GM18520 (cell line): ENCODE measurements at regions not wholly inside any gene's neighbourhood (a gene's known extent, or its start where the extent isn't known, plus 50 kb on each side); places are given as distances from the start of the nearest gene placed in this dataset.
A peak's percentile ranks its signal among the peaks of the same experiment; 100 is the strongest.

Source experiments
- ATAC-seq: cut with Tn5 transposase; IDR thresholded peaks from one replicate; pipeline ENCODE4 v1.9.1; 2021; ENCODE audit not compliant: unreplicated experiment

GRCh38 chr5:8945972-8946371, 599.9 kb downstream of the SEMA5A start:
- ATAC-seq = no peak

- ATAC-seq = peak; percentile 76
These were observed 596.0 kb downstream of the SEMA5A start for GRCh38 chr5:8949908-8950307.

DNA sequence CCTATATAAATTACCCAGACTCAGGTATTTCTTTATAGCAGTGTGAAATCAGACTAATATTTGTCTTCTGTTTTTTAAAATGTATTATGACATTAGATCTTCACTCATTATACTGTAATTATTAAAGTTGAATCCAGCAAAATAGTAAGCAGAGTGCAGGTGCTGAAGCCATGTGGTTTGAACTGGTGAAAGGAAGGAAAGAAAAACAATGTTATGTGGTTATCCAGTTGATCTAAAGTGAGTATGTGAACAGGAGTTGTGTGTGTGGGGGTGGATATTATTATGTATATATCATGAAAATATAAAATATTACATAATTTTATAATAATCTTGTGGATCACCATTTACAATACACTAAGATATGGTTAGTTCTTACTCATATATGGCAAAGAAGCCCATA, 593.7 kb downstream of the SEMA5A start:
- no peak for ATAC-seq

- ATAC-seq = no peak
These were observed 592.9 kb downstream of the SEMA5A start for GRCh38 chr5:8953016-8953415.

DNA sequence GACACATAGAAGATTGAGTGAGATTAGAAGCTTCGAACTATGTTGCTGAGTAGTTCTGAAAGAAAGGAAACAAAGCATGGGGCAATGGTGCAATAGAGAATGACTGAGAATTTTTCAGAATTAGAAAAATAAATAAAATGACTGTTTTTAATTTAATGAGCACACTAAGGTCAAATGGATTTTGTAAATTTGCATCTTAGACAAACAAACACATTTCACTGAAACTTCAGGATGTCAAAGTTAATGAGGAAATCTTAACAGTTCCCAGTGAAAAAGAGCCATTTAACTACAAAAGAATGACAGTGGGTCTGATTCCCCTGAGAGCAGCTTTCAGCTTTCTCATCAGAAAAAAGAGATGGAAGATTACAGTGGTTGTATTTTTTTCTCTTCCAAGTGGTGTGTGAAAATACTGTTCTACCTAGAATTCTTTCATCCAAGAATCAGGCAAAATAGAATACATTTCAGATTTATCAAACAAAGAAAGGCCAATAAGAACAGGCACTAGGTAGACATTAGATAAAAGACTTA, 591.9 kb downstream of the SEMA5A start:
- no peak for ATAC-seq

DNA sequence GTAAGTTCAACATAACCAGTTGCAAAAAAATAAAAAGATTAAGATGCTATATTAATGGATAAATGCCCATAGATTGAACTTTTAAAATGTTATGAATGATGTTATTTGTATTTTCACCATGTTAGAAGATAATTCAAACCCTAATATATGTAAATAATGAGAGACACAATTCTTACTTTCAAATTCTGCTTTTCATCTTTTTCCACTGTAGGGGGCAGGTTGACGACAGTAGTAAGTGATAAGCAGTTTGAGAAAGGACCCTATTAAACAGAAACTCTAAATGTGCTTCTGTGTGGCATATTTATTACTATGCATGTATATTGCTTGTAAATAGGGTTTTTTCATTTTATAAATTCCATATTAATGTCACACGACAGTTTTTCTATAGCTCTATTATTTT, 591.1 kb downstream of the SEMA5A start:
- ATAC-seq = no peak

GRCh38 chr5:8956659-8957058, 589.2 kb downstream of the SEMA5A start:
- no peak for ATAC-seq

- no peak for ATAC-seq
These were observed 587.3 kb downstream of the SEMA5A start for GRCh38 chr5:8958602-8959001.

DNA sequence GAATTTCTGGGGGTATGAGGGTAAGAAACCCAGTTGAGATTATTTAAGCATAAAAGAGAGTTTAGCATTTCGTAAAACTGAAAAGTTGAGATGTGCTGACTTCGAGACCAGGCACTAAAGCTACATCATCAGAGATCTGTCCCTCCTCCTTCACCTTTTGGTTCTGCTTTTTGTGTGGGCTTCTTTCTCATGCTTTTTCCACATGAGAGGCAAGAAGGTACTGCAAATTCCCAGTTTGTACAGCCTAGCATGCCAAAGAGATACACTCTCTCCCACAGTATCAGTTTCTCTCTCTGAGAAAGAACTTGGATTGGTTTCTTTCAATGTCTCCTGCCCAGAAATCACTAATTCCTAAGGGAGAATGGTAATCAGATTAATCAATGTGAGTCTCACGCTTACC, 584.7 kb downstream of the SEMA5A start:
- ATAC-seq = no peak

GRCh38 chr5:8961956-8962355, 583.9 kb downstream of the SEMA5A start:
- ATAC-seq = no peak

DNA sequence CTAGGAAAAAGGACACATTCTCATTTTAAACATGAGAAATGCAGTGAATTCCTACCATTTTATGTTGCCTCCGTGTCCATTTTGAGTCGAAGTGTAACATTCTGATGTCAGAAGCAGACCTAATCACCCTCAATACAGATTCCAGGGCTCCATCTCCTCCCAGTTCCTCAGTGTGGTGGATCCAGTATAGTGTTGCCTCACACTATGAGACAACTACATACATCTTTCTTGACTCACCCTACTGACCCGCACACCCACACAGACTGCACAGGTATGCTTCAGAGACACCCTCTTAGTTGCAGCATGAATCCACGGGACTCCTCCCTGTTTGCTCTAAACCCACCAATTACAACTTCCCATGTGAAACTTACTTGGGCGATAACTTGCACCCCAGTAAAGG, 564.9 kb downstream of the SEMA5A start:
- ATAC-seq = no peak

DNA sequence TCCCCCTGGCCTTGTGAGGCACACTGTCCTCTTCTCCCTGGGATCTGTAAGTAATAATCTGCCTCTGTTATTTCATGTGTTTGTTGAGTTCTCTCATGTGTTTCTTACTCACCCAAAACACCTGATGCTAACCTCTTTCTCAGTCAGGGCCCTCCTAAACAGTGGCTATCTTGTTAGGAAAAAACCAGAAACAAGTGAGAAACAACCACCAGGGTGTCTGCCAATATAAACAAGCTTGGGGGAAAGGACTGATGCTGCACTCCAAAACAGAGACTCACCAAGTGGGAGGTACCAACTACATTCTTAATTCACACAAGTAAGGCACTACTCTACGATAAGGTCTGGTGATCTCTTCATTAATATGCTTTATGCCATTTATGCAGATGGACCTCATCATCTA, 564.4 kb downstream of the SEMA5A start:
- no peak for ATAC-seq

DNA sequence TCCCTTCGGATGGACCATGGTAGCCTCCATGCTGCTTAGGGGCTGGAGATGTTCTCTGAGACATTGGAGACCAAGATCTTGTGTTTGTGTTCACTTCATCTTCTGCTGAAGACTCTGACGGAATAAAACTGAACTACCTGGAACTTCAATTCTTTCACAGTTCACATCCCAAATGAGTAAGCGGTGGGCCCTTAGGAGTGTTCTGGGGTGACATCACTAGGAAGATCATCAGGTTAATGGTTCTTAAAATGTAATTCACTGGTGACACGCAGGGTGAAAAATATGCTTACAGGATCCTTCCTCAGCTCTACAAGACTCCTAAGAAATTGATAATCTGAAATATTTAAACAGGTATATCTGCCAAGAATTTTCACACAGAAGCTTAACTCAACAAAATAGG, 561.5 kb downstream of the SEMA5A start:
- no peak for ATAC-seq
